ENCODE measurements at regions not wholly inside any gene's neighbourhood (a gene's known extent, or its start where the extent isn't known, plus 50 kb on each side); places are given as distances from the start of the nearest gene placed in this dataset.

DNA sequence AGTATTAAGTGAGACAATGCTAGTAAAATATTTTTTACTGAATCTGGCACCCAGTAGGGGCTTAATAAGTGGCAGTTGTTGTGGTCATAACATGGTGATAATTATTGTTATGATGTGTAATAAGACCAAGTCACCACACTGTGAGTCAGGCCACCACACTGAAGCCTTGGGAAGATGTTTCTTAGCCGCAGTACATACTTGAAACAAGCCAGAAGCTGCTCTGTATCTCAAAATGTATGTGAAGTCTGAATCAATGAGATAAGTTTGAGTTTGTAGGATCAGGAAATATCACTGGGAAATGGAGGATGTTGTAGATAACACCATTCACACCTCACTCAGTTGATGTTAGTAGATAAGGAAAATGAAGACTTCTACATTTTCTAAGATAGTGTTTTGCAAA lies 51.3 kb upstream of the PTPN3 start:
- H3K27ac Mint-ChIP-seq = no peak overlapping the region
- H3K4me3 Mint-ChIP-seq = no peak overlapping the region
- peaks cover 7% of the 10 kb centered on the region for H3K36me3 Mint-ChIP-seq (ENCODE audit: low read depth)
- H3K9me3 Mint-ChIP-seq = peaks cover 24% of the 10 kb centered on the region
- TF ChIP-seq, protein P1, sequence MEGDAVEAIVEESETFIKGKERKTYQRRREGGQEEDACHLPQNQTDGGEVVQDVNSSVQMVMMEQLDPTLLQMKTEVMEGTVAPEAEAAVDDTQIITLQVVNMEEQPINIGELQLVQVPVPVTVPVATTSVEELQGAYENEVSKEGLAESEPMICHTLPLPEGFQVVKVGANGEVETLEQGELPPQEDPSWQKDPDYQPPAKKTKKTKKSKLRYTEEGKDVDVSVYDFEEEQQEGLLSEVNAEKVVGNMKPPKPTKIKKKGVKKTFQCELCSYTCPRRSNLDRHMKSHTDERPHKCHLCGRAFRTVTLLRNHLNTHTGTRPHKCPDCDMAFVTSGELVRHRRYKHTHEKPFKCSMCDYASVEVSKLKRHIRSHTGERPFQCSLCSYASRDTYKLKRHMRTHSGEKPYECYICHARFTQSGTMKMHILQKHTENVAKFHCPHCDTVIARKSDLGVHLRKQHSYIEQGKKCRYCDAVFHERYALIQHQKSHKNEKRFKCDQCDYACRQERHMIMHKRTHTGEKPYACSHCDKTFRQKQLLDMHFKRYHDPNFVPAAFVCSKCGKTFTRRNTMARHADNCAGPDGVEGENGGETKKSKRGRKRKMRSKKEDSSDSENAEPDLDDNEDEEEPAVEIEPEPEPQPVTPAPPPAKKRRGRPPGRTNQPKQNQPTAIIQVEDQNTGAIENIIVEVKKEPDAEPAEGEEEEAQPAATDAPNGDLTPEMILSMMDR (IDR thresholded peaks at IDR 0.05; ENCODE audit: unreplicated experiment in 3 of 3) = no peak
- no peaks in the 10 kb centered on the region for H3K4me1 Mint-ChIP-seq
- peaks cover 6% of the 10 kb centered on the region for H3K27me3 Mint-ChIP-seq (ENCODE audit: low read depth)

DNA sequence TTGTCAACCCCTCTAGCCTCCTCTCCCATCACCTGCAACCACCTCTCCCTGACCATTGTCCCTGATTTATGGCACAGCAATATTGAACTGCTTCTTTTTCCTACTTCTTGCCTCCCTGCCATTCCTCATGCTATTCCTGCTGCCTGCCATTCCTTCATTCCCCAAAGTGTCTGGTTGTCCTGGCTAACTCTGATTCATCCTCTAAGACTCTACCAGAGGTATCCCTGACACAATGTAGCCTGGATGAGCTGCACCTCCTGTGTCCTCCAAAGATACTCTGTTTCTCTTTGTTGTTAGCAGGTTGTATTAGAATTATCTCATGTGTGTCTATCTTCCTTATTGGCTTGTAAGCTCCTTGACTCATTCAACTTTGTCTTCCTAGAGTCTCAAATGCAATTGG lies 53.5 kb upstream of the PTPN3 start:
- H3K4me1 Mint-ChIP-seq = peaks cover 11% of the 10 kb centered on the region
- H3K4me3 Mint-ChIP-seq = no peak overlapping the region
- TF ChIP-seq, protein P1 (IDR thresholded peaks at IDR 0.05; ENCODE audit: unreplicated experiment in 3 of 3) = no peak
- H3K27ac Mint-ChIP-seq = no peak overlapping the region
- peaks cover 7% of the 10 kb centered on the region for H3K36me3 Mint-ChIP-seq (ENCODE audit: low read depth)
- H3K9me3 Mint-ChIP-seq = peaks cover 17% of the 10 kb centered on the region
- H3K27me3 Mint-ChIP-seq (ENCODE audit: low read depth) = peaks cover 6% of the 10 kb centered on the region

GRCh38 chr9:109555215-109555614 lies 57.1 kb upstream of the PTPN3 start:
- H3K4me3 Mint-ChIP-seq = no peak overlapping the region
- TF ChIP-seq, protein P1 (IDR thresholded peaks at IDR 0.05; ENCODE audit: unreplicated experiment in 3 of 3) = no peak
- H3K9me3 Mint-ChIP-seq = peaks cover 2% of the 10 kb centered on the region
- peaks cover 6% of the 10 kb centered on the region for H3K27me3 Mint-ChIP-seq (ENCODE audit: low read depth)
- H3K27ac Mint-ChIP-seq = peak overlapping the region in 1 of 3 experiments; percentile 82
- peaks cover 11% of the 10 kb centered on the region for H3K4me1 Mint-ChIP-seq
- no peaks in the 10 kb centered on the region for H3K36me3 Mint-ChIP-seq (ENCODE audit: low read depth)

- H3K9me3 Mint-ChIP-seq = peaks cover 2% of the 10 kb centered on the region
- H3K4me1 Mint-ChIP-seq = peaks cover 11% of the 10 kb centered on the region
- H3K27me3 Mint-ChIP-seq (ENCODE audit: low read depth) = peaks cover 10% of the 10 kb centered on the region
- no peaks in the 10 kb centered on the region for H3K36me3 Mint-ChIP-seq (ENCODE audit: low read depth)
- H3K4me3 Mint-ChIP-seq = no peak overlapping the region
- TF ChIP-seq, protein P1 (IDR thresholded peaks at IDR 0.05; ENCODE audit: unreplicated experiment in 3 of 3) = no peak
- peak overlapping the region in 2 of 3 experiments; percentile 7 to 82 for H3K27ac Mint-ChIP-seq
Observed at GRCh38 chr9:109556061-109556460, 58.0 kb upstream of the PTPN3 start.

GRCh38 chr9:109556786-109557185 lies 58.7 kb upstream of the PTPN3 start:
- Mint-ChIP-seq H3K4me3 (no peak overlapping the region), H3K27ac (peak overlapping the region in 1 of 3 experiments; percentile 82), H3K36me3 (ENCODE audit: low read depth) (no peaks in the 10 kb centered on the region), H3K4me1 (peaks cover 11% of the 10 kb centered on the region), H3K9me3 (no peaks in the 10 kb centered on the region), H3K27me3 (ENCODE audit: low read depth) (peaks cover 6% of the 10 kb centered on the region)
- TF ChIP-seq, protein P1 (IDR thresholded peaks at IDR 0.05; ENCODE audit: unreplicated experiment in 3 of 3) = no peak

- Mint-ChIP-seq H3K4me1 (peaks cover 11% of the 10 kb centered on the region), H3K36me3 (ENCODE audit: low read depth) (no peaks in the 10 kb centered on the region), H3K27me3 (ENCODE audit: low read depth) (peaks cover 6% of the 10 kb centered on the region), H3K27ac (no peak overlapping the region), H3K9me3 (no peaks in the 10 kb centered on the region), H3K4me3 (no peak overlapping the region)
- TF ChIP-seq, protein P1 (IDR thresholded peaks at IDR 0.05; ENCODE audit: unreplicated experiment in 3 of 3) = no peak
Observed at GRCh38 chr9:109557481-109557880, 59.4 kb upstream of the PTPN3 start.

Measured in nephron (organoid).